Stimulated activated CD8-positive, alpha-beta memory T cell treated with anti-CD3 and anti-CD28 coated beads, Interleukin-15, amount 100 ng/mL, for 48 hours (primary cell): ENCODE measurements at regions not wholly inside any gene's neighbourhood (a gene's known extent, or its start where the extent isn't known, plus 50 kb on each side); places are given as distances from the start of the nearest gene placed in this dataset.
"Not testable (repeated sequence)": the region's sequence is repeated elsewhere in the genome, so short reads cannot be mapped to it uniquely, and the experiment has no call there.

Source experiments
- DNase-seq, 2 donors: peaks; one replicate each; pipeline ENCODE4 v3.0.0-alpha.2; 2020; ENCODE audit warnings: low read depth in 2 of 2

DNA sequence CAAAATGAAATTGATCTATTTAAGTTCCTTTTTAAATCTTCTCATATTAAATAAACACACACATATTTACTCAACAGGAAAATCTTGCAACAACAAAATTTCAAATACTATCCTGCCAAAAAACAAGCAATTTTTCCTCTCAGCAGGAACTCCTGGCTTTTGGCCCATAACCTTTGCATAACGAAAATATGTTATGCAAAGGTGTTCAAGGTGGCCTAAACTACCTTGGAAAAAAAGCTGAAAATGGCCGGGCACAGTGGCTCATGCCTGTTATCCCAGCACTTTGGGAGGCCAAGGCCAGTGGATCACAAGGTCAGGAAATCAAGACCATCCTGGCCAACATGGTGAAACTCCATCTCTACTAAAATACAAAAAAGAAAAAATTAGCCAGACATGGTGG, 424.3 kb upstream of the ZNF337 start:
- DNase-seq: not testable (repeated sequence)

GRCh38 chr20:26094498-26094897, 397.8 kb upstream of the ZNF337 start:
- not testable (repeated sequence) for DNase-seq

DNA sequence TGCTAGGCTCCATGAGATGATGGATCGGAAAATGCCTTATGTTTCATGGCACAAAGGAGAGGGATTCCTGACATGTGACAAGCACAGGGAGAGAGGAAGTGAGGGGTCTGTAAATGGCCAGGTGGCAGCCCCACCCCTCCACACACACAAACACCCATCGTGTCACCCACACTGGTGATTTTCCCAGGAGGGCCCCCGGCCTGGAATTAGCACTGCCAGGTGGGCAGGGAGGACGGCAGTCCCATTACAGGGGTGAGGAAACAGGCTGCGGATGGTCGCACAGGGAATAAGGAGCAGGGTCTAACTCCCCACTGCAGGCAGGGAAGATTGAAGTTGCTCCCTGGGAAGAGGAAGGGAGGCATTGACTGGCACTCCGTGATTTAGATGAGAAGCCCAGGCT, 395.3 kb upstream of the ZNF337 start:
- not testable (repeated sequence) for DNase-seq

DNA sequence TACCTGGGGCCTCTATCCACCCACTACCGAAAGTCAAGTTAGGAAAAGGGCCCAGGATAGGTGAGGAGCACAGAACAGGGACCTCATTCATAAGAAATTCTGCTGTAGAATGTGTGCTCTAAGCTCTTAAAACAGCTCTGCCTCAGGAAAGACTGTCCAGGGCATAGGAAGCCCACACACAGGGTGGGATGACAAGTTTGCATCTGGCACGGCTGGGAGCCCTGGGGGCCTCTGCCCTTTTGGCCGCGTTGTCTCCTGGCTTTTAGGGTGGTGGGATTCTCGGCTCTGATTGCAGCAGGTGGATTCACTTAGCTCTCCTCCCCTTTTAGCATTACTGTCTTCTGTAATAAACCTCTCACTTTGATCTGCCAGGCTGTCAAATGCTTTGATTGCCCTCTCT, 389.5 kb upstream of the ZNF337 start:
- not testable (repeated sequence) for DNase-seq

DNA sequence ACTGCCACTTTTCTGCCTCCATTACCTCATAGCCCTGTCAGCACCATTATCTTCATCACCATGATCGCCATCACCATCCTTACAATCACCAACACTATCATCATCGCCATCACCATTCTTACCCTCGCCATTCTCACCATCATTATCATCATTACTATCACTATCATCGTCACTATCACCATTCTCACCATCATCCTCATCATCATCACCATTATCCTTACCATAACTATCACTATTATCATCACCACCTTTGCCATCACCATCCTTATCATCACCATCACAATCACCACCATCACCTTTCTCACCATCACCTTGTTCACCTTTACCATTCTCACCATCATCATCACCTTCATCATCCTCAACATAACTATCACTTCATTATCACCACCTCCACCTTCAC, 377.3 kb upstream of the ZNF337 start:
- DNase-seq: not testable (repeated sequence)

- not testable (repeated sequence) for DNase-seq
Observed at GRCh38 chr20:26059324-26059723, 362.7 kb upstream of the ZNF337 start.

GRCh38 chr20:26058446-26058845, 361.8 kb upstream of the ZNF337 start:
- not testable (repeated sequence) for DNase-seq

DNA sequence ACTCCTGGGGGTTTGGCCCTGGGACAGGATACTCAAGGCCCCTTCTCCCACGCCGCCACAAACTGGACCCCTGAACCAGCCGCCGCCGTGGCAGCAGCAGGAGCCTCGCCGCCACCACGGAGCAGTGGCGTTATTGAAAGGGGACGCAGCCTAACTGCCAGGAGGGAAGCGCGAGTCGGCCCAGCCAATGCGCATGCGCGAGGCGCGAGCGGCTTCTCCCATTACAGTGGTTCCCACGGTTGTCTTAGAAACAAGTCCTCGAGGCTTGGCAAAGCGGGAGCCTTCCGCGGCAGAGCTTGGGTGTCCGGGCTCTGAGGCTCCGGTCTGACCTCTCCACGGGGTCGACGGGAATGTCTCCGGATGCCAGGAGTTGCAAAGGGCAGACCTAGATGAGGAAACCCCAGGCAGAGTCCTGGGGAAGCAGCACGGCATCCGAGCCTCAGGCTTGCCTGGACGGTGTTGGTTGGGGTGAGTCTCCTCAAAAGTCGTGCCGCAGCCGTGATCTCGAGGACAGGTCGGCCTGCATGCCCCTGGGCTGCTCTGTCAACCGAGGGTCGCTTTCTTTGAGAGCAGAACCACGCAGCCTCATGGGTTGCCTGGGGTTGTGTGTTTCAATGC, 360.6 kb upstream of the ZNF337 start:
- DNase-seq: not testable (repeated sequence)

DNA sequence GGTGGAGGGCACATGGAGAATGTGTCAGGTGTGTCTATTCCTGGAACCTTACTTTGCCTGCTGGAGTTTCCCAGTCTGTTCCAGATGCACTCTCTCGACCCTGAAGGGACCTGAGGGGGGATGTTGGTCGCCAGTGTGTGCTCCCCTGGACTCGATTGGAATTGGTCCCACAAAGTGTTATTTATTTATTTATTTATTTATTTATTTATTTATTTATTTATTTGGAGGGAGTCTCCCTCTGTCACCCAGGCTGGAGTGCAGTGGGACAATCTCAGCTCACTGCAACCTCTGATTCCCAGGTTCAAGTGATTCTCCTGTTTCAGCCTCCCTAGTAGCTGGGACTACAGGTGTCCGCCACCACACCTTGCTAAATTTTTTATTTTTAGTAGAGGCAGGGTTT, 329.1 kb upstream of the ZNF337 start:
- not testable (repeated sequence) for DNase-seq

DNA sequence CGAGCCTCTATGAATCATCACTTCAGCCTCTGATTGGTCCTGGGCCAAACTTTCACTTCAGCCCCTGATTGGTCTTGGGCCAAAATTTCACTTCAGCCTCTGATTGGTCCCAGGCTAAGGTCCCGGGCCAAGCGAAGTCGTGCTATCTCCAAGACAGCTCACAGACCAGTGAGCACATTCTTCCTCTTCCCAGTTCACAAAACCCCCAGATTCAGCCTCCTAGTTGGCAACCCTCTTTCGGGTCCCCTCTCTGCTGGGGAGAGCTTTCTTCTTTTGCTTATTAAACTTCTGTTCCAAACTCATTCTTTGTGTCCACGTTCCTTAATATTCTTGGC, 314.3 kb upstream of the ZNF337 start:
- DNase-seq: not testable (repeated sequence)

DNA sequence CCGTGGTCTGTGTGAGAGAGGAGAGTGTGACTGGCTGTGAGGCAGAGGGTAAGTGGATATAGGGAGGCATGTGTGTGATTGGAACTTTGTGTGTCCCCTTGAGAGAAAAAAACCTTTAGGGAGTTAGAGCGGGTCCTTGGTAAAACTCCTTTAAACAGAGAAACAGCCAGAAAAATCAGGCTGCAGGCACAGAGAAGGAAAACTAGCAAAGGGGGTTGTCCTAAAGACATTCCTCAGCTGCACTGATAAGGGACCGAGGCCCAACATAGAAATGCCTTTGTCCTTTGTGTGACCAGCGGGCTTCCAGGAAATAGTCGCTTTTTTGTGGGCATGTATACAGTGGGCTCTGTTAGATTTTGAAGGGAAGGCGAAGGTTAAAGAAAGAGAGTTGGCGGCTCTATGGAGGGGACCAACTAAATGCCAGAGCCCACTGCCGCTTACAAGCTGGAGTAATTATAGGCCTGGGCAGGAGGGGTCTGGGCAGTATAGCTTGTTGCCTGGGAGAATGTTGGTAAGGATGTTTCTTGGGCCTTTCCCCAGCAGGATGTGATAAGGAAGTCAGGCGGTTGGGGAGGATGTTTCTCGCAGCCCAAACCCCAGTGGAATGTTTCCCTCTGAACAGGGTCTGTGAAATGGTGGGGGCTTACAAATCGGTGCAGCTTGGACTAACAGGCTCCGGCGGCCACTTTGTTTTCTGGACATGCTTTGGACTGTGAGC, 313.7 kb upstream of the ZNF337 start:
- DNase-seq: not testable (repeated sequence)

GRCh38 chr20:26009402-26010223, 313.0 kb upstream of the ZNF337 start:
- DNase-seq: peak; percentile 40 to 45

- DNase-seq: not testable (repeated sequence)
Observed at GRCh38 chr20:26008026-26008425, 311.4 kb upstream of the ZNF337 start.

GRCh38 chr20:26006164-26006563, 309.5 kb upstream of the ZNF337 start:
- not testable (repeated sequence) for DNase-seq

GRCh38 chr20:26003959-26004358, 307.3 kb upstream of the ZNF337 start:
- not testable (repeated sequence) for DNase-seq

- DNase-seq: not testable (repeated sequence)
Observed at GRCh38 chr20:25997367-25998038, 300.9 kb upstream of the ZNF337 start.

DNA sequence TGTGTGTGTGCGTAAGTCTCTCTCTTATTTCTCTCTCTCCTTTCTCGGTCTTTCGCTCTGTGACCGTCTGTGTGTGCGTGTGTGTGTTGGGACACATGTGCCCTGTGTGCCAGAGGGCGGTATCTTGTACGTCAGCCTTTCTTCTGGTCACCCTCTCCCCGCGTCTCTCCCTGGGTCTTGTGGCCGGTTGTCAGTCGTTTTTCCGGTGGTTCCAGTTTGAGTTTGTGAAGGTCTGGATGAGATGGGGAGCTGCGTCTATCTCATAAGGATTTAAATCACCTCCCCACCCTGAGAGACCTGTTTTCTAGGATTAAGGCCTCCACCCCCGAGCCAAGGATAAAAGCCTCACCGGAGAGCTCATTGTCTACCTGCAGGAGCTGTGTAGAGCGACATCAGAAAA, 295.5 kb upstream of the ZNF337 start:
- DNase-seq: no peak

DNA sequence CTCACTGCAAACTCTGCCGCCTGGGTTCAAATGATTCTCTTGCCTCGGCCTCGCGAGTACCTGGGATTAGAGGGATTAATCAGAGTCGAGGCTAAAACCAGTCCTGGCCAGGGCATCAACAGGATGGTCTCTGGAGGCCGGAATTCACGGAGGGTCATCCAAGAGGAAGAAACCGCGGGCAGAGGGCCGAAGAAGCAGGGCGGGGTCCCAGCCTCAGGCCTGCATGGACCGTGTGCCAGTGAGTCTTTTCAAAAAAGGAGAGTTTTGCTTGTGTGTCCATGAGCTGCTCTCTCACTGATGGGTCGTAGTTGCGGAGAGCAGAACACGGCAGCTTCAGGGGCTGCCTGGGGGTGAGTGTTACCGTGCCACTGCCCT, 295.1 kb upstream of the ZNF337 start:
- no peak for DNase-seq

DNA sequence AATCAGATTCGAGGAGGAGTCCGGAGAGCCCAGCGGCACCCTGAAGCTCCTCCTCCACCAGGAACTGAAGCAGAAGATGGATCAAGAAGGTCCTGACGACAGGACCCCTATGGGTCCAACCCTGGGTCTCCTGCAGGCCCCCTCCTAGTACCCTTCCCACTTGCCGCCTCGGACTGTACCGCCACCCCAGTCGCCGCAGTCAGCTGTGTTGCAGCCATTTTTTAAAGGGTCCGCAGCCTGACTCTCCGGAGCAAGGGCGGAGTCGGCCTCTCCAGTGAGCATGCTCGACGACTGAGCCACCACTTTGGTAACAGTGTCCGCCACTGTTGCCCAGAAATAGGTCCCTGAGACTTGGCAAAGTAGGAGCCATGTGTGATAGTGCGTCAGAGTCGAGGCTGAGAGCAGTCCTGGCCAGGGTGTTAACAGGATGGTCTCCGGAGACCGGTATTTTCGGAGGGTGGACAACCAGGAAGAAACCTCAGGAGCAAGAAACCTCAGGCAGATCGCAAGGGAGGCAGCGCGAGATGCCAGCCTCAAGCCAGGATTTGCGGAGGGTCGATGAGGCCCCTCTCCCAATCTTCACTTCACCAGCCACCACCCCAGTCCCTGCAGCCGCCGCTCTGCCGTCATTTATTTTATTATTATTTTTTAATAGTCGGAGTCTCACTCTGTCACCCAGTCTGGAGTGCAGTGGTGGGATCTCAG, 294.6 kb upstream of the ZNF337 start:
- DNase-seq: no peak

- not testable (repeated sequence) for DNase-seq
Observed at GRCh38 chr20:25989686-25990085, 293.0 kb upstream of the ZNF337 start.

- DNase-seq: no peak
Observed at GRCh38 chr20:25989196-25989595, 292.5 kb upstream of the ZNF337 start.
